NCI-H2081 treated with DMSO at 0.1 percent for 48 hours (cell line): ENCODE measurements at regions not wholly inside any gene's neighbourhood (a gene's known extent, or its start where the extent isn't known, plus 50 kb on each side); places are given as distances from the start of the nearest gene placed in this dataset.

Experiments used
- DNase-seq: peaks from one replicate; lab custom pipeline; 2025; lab: John Stamatoyannopoulos, UW

DNA sequence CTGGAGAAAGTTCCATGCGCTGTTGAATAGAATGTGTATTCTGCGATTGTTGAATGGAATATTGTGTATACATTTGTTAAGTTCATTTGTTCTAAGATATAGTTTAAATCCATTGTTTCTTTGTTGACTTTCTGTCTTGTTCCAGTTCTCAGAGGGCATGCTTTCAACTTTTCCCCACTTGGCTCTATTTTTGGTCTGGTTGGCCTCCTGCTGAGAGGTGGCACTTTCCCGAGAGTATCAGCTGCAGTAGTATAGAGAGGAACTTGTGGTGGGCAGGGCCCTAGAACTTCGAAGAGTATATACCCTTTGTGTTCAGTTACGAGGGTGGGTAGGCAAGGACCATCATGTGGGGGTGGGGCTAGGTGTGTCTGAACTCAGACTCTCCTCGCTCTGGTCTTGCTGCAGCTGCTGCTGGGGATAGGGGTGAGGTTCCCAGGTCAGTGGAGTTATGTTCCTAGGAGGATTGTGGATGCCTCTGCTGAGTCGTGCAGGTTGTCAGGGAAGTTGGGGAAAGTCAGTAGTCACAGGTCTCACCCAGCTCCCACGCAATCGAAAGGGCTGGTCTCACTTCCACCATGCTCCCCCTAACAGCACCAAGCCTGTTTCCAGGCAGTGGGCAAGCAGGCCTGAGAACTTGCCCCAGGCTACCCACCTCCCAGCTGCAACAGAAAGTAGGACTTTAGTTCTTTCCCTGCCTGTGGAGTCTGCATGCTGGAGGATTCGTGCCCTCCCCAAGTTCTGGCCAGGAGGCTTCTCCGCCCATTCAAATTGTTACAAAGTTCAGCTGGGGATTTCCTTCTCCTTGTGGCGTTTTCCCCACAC is 118.9 kb upstream of the SSTR4 start:
- no peak for DNase-seq

DNA sequence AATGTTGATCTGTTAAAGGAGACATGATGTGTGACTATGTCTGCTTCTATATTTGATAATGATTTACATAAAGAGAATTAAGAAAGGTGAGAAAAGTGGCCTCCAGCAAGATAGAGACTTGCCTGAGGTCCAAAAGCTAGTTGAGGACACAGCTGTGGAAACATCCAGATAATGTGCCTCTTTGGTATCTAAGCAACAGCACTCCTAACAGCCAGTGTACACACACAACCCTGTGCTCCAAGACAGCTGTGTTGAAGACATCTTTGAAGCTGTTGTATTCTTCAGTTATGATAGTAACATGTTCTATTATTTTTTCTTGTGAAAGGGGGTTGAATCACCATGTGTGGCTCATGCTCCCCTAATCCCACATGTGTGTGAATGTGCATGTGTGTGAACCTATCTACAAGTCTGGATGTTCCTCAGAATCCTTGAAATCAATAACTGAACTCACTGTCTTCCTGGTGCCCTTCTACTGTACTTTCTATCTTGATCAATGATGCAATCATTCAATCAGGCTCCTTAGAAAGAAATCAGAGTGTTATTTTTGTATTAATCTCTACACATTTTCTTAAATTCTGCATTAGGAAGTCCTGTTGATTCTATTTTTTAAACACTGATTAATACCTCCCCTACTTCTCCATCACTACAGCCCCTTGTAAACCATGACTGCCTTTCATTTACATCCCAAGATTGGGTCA is 116.7 kb upstream of the SSTR4 start:
- no peak for DNase-seq

DNA sequence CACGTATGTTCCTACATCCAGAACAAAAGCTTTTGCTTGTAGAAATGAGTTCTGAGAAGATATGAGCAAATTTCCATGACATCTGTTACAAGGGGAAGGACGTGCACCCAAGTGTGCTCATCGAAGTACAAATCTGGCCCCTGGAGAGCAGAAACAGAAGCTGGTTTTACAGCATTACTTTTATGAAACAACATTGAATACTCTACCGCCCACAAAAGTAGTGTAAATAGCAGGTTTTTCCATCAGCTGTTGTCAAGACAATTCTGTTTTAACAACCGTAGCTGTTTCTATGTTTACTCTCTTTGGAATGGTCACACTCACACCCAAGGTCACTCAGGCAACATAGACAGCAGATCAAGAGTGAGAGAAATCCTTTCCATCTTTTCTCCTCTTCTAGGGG is 114.2 kb upstream of the SSTR4 start:
- DNase-seq: no peak

DNA sequence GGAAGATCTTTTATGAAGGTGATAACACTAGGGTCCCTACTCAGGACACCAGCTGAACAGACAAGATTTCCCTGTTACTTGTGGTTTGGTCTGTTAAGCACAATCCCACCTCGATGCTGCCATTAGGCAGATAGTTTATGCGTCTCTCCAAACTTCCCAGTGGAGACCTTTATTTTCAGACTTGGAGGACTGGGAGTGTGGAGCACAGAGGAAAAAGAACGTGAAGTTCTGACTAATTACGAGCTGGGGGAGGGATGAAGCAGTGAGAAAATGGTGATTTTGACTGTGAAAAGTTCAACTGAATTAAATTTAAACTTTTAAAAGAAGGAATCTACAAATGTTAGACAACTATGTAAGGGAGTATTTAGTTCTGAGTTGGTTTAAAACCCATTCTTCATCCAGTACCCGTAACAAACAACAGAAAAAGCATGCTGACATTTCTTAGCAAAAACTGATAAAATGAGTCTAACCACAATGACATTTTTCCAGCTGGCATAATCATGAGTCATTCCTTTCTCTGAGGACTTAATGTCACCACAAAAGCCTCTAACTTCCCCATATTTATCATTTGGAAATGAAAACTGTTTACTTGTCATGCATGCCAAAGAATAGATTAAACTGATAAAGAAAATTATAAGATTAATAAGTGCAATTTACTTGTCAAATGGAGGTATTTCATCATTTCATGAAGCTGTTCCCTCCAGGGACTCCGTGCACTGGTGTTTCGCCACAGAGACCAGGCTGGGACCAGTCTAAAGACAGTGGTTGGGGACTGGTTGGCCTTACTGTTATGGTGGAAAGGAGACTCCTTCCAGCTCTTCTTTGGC is 113.3 kb upstream of the SSTR4 start:
- no peak for DNase-seq

DNA sequence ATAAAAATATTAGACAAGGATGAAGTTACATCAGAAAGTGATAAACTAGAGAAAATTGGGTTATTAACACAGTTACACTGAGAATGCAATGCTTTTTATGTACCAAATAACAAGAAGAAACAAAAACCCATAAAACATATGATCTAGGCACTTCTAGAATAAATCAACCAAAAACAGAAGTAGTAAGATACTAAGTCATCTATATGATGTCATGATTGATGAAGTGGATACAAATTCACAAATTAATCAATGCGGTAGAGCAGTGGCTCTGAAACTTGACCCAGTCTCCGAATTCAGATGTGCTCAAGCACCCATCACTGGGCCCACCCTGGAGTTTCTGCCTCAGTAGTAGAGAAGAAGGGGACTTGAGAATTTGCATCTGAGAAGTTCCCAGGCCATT is 112.1 kb upstream of the SSTR4 start:
- DNase-seq: no peak

DNA sequence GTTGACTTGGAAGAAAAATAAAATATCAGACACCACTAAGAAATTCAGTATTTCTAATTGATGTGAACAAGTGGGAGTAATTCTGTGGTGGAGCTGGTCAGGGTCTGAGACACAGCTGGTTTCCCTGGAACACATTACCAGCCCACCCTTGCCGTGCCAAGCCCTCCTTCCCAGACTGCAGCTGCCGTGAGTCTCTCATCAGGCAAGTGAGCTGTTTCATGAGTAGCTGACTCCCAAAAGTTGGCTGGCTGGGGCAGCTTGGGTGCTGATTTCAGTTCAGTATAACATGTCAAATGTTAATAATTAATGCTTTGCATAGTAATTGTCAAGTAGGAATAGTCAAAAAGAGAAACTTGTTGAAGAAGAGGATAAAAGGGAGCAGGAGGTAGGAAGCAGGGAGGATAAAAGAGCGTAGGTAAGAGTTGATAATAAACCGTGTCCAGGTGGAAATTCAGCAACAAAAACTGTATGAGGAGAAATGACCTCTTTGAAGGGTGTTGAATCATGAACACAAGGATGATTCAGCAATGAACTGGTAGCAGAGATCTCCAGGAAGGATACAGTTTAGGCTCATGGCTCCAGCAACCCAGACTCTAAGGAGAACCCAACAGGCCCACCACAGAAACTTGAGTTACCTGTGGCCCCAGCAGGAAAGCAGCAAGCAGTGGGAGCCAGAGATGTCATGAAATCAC is 110.9 kb upstream of the SSTR4 start:
- no peak for DNase-seq

DNA sequence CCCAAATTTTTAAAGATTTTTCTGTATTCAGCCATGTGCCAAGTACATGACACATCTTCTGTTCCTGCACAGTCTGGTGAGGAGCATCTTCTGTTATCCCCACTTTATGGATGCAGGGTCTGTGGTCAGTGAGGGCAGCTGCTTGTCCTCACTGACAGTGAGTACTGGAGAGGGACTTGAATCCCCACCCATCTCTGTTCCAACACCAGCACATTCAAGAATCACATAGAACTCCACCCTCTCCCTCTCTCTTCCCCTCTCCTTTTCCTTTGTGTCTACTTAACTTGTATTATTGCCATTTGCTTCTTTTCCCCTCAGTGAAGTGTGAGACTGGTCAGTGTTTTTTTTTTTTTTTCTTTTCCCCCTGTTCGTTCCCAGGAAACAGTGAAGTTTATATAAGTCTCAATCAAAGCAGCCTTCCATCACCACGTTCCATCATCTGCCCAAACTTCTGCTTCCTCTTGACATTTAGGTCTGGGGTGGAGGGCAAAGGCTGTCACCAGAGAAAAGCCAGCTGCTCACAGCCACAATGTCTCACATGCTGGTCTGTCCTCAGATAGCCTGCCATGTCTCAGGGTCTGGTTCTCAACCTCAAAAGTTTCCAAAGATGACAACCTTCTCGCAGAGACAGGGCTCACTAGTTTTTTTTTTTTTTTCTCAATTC is 110.0 kb upstream of the SSTR4 start:
- DNase-seq: no peak

DNA sequence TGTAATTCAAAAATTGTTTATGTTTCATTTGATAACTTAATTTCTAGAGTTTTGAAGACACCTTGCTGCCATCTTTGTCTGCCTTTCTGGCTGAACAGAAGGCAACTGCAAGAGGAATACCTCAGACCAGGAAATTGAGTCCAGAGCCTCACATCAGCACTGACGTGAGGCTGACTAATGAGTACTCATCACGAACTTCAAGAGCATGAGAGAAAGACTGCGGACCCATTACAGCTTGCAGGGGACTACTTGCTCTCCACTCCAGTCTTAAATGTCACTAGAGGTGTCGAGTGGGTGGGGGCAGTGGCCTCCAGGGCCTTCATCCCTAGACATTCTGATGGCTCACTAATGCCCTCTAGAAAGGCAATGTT is 109.5 kb upstream of the SSTR4 start:
- no peak for DNase-seq

DNA sequence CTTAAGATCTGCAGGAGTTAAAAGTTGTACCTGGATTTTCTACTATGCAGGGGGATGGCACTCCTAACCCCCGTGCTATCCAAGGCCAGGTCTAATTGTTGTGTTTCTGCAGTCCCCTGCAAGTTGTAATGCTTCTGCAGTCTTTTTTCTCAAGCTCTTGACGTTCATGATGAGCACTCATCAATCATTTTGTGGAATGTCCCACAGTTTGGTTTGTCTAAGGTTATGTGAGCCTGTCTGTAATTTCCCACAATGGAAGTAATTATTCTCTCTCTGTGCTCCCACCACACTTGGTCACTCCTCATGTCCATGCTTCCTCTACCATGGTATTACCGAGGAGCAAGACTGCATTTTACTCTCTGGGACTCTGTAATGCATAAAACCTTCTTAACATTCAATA is 107.6 kb upstream of the SSTR4 start:
- DNase-seq: no peak

DNA sequence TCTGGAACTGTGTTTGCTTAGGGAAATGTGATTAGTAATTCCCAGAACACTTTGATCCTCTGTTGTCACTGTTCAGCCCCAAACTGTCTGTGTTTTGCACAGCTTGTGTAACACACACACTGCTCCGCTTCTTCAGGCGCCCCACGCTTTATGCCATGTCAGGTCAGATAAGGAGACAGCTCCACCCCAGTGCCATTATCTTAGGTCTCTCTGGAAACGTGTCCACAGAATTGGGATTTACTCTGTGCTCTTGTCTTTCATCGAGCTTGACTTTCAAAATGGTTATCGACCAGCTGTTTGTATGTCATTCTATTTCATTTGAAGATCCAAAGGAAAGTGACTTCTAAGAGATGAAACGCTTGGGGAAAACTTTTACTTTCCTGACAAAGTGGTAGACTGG is 106.4 kb upstream of the SSTR4 start:
- no peak for DNase-seq

DNA sequence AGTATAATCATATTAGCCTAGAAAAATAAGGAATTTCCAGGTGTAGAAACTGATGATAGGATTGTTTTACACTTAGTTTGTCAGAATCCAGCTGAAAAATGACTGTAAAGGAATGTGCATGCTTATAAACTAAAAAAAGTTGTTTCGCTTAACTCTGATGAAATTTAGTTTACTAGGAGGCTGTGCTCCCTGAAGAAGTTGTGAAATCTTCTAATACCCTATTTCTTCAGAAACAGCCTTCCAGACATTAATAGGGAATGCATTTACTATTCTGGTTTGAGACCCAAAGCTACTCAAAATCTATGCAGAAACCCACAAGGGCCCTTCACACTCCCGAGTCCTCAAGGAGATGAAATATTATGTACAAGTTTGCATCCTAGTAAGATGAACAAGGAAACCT is 105.5 kb upstream of the SSTR4 start:
- DNase-seq: no peak

DNA sequence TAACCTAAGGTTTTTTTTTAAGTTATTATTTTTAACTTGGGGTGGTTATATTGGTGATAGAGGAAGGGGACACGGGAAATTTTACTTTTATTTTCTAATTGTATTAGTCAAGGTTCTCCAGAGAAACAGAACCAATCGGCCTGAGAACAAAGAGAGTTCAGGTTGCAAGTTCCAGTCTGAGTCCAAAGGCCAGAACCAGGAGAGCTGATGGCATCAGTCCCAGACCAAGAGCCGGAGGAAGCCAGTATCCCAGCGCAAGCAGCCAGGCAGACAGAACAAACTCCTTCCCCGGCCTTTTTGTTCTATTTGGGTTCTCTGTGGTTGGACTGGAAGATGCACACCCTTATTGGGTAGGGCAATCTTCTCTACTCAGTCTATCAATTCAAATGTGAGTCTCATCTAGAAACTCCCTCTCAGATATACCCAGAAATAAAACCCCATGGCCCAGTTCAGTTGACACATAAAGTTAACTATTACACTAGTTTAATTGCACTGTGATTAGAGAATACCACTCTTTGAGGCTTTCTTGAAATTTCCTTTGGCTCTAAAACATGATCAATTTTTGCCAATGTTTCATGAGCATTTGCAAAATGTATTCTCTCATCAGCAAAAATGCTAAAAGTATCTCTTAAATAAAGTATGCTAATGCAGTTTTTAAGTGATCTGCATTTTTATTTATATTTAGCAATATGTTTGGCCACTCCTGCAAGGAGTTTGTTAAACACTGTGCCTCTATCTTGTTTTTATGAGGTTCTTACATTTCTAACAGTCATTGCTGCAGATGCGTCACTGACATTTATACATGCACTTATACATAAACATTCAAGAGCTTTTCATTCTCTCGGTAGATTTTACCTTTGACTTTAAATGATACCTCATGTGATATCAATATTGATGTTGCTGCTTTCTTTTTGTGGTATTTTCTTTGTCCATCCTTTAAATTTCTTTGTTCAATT is 103.2 kb upstream of the SSTR4 start:
- DNase-seq: no peak

DNA sequence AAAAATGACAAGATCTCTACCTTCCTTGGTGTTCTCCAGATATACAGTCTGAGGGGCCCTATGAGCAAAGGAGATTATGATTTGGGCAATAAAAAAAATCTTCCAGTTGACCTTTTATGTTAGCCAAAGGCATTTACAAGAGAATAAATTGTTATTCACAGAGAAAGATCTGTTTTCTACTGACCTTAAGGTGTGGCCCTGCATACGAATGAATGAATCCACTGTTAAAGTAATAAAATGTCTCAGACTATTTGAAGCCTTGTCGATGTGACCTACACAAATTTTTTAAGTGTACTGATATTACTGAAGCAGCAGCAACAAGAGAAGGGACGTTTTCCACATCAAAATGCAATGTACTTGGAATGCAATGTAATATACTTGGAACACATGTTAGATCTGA is 95.9 kb upstream of the SSTR4 start:
- DNase-seq: no peak

DNA sequence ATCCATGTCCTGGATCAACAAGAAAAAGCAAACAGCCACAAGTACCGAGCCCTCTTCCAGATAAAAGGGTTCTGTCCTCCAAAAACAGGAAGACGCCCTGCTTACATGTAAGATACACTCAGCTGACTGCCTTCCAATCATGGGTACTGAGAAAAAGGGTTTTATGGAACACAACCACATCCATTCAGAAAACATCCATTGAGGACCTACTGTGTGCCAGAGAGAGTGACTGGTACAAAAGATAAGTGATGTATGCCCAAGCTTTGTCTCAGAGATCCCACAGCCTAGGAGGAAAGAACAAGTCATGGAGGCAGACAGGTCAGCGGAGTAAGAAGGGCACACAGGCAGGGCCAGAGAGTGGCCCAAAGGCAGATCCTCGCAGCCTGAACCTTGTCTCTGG is 94.8 kb upstream of the SSTR4 start:
- DNase-seq: no peak

DNA sequence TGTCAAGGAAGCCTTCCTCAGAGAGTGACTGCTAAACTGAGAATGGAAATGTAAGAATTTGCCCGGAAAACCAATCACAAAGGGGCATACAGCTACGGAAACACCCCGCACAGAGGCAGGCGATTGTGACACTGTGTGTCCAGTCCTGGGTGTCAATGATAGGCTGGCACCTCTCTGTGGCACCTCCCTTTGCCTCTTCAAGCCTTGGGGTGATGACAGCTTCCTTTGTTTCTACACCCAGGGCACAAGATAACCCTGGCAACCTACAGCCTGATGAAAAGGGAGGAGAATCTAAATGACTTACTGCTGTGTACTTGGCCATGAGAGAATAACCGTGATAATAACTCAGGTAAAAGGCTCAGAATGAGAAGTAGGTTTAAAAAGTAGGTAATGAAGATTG is 93.6 kb upstream of the SSTR4 start:
- no peak for DNase-seq

DNA sequence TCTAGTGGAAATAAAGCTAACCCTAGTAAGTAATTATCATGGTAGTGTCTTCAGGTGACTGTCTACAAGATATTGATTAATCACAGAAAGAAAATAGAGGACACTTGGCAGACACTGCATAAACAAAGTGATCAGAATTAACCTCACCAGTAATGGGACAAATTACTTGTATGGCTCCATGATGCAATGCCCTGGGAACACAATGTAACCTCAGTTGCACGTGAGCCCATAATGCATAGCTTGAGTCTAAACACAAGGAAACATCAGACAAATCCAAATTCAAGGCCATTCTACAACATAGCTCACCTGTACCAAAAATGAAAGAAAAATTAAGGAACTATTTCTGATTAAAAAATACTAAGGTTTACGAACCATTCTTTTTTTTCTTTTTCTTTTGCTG is 92.4 kb upstream of the SSTR4 start:
- no peak for DNase-seq

DNA sequence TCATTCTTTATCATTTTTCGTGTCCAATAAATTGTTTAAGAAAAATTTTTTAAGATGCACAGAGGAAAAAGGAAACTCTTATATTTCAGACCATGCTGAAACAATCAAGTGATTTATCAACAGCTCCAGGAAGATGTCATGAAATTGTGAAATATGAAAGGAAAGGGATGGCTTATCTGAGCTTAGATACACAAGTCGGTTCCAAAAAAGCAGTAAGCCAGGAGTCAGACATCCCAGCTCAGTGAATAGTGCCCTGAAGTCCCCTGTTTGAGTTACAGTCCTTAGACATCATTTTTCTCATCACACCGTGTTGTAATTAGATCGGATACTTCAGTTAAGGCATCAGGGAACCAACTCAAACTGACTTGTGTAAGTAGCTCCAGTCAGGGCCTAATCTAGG is 91.0 kb upstream of the SSTR4 start:
- DNase-seq: no peak

DNA sequence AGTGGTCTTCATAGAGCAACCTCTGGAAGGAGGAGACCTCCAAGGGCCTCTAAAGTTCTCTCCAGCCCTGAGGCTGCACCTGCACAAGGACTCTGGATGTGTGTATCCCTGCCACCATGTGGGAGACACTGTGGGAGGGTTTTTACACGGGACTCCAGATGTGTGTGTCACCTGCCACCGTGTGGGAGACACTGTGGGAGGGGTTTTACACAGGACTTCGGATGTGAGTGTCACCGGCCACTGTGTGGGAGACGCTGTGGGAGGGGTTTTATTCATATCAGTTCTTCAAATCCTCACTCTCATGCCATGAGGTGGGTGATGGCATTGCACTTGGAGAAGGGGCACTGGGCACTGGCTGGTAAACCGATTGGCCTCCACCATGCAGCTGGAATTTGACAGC is 90.2 kb upstream of the SSTR4 start:
- no peak for DNase-seq

DNA sequence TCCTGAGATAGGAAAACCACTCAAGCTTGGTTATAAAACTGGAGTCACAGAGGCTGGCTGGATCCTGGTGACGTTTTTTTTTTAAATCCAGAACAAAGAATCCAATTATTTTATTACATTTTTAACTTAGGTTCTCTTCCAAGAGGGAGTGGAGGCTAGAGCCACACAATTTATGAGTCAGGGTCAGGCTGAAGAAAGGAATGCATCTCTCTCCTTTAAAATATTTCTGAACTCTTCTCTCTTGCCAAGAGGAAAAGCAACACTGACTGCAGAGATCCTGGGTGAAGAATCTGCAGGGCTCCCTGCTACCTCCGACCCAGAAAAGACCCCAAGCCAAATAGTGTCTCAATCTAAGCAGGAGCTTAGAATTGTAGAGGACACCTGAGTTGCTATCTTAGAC is 88.5 kb upstream of the SSTR4 start:
- no peak for DNase-seq

DNA sequence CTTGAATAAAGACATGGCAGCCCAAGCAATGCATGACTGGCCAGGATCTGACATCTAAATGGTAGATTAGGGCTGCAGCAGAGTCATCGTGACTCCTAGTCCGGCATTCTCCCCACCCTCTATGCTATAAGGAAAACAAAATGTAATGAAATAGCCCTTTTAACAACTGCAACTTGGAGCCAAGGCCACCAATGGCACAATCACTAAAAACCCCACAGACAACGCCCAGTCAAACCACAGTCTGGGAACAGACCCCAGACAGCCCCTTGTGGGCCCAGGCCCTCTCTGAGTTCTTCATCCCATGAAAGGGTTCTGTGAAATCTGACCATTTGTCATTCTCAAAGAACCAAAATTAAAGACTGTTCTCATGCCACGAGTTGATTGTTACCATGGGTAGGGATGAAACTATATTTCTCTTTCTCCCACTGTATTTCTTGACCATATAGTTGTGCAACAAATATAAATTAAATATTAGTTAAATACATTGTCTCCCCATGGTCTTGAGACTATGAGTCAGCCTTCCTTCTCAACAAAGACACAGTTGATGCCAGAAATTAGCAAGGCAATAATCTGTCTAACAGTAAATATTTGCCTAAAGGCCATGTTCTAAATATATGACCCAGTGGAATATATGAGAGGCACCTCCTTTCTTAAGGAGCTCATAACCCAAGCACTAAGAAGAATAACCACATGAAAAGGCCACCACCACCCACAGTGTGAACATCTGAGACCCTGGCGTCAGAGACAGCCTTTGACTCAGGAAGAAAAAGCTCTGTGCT is 85.6 kb upstream of the SSTR4 start:
- DNase-seq: no peak
